ENCODE measurements at regions not wholly inside any gene's neighbourhood (a gene's known extent, or its start where the extent isn't known, plus 50 kb on each side); places are given as distances from the start of the nearest gene placed in this dataset.

DNA sequence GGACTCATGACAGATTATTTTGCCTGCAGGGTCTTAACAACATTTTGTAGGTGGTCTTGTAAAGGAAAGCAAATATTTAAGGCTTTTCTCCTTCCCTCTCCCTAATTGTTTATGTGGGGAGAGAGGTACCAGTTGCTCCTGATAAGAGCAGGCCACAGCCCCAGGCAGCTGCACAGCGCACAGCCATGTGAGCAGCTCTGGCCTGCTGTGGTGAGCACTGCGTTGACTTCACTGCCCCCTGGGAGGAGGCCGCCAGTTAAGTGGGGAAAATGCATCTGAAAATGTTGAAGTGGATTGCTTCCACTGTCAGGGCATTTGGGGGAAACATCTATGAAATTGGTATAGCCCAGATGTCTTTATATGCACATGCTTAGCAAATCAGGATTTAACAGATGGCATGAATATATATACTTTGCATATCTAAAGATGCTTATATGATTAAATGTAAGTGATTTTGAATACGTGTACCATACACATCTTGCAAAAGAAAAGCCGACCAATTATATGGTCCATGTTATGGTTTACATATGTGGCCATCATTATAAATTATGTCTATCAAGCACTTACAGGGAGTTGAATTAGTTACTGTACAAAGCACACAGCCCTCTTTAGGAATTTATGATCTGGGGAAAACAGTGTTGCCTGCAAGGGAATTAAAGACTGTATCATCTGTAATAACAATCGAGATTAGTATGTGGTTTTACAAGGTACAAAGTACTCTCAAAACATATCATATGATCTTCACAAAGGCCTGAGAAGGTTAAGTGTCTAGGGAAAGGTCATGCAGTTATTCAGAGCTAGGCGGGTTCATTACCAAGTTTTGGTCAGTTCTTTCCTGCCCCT is 132.1 kb downstream of the RHOU start:
- DNase-seq (ENCODE audit: low read depth) = peak; percentile 92

GRCh38 chr1:228867951-228868730 is 132.9 kb downstream of the RHOU start:
- TF ChIP-seq, protein P1, sequence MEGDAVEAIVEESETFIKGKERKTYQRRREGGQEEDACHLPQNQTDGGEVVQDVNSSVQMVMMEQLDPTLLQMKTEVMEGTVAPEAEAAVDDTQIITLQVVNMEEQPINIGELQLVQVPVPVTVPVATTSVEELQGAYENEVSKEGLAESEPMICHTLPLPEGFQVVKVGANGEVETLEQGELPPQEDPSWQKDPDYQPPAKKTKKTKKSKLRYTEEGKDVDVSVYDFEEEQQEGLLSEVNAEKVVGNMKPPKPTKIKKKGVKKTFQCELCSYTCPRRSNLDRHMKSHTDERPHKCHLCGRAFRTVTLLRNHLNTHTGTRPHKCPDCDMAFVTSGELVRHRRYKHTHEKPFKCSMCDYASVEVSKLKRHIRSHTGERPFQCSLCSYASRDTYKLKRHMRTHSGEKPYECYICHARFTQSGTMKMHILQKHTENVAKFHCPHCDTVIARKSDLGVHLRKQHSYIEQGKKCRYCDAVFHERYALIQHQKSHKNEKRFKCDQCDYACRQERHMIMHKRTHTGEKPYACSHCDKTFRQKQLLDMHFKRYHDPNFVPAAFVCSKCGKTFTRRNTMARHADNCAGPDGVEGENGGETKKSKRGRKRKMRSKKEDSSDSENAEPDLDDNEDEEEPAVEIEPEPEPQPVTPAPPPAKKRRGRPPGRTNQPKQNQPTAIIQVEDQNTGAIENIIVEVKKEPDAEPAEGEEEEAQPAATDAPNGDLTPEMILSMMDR (IDR thresholded peaks at IDR 0.05; ENCODE audit: insufficient read depth, low read depth, low read length) = no peak
- no peak for DNase-seq (ENCODE audit: low read depth)
- H3K4me3 ChIP-seq (ENCODE audit: low read depth, low read length) = no peak overlapping the region

More for the DNA sequence above, 132.1 kb downstream of the RHOU start:
- TF ChIP-seq, protein P1 (IDR thresholded peaks at IDR 0.05; ENCODE audit: insufficient read depth, low read depth, low read length) = peak; percentile 12
- no peak overlapping the region for H3K4me3 ChIP-seq (ENCODE audit: low read depth, low read length)

DNA sequence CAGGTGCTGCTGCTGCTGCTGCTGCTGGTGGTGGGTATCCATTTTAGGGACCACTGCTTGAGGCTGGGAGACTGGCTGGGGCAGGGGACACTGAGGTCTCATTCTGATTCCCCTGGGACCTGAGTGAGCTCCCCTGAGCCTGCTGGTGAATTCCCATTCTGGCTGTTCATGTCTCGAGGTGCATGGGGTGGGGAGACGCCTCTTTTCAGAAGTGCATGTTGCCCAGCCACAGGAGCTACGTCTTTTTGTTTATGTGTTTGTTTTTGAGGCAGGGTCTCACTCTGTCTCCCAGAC is 133.4 kb downstream of the RHOU start:
- TF ChIP-seq, protein P1 (IDR thresholded peaks at IDR 0.05; ENCODE audit: insufficient read depth, low read depth, low read length) = no peak
- H3K4me3 ChIP-seq (ENCODE audit: low read depth, low read length) = no peak overlapping the region
- no peak for DNase-seq (ENCODE audit: low read depth)

DNA sequence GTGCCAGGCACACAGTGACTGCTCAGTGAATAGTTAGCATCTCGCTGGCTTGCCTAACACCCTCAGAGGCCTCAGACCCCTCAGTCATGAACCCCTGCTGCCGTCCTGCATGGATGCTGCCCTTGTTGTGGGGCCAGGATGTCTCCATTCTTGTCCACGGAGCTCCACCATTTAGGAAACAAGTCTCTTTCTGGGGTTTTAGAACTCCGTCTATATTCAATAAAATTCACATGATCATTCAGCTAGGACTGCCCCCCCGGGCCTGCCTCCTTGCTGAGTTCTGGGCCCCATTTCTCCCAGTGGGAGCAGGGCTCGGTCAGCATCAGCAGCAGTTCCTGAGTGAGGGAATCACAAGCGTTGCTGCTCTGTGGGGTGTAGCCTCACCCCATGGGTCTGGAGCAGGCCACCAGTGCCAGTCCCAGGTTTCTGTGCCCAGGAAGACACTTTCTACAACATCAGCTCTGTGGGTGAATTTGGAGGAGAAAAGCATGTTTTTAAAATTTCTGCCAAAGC is 134.1 kb downstream of the RHOU start:
- TF ChIP-seq, protein P1 (IDR thresholded peaks at IDR 0.05; ENCODE audit: insufficient read depth, low read depth, low read length) = no peak
- DNase-seq (ENCODE audit: low read depth) = no peak

GRCh38 chr1:228870041-228870713 is 134.9 kb downstream of the RHOU start:
- no peak overlapping the region for H3K4me3 ChIP-seq (ENCODE audit: low read depth, low read length)
- TF ChIP-seq, protein P1 (IDR thresholded peaks at IDR 0.05; ENCODE audit: insufficient read depth, low read depth, low read length) = no peak
- no peak for DNase-seq (ENCODE audit: low read depth)

More for the DNA sequence above, 134.1 kb downstream of the RHOU start:
- no peak overlapping the region for H3K4me3 ChIP-seq (ENCODE audit: low read depth, low read length)

DNA sequence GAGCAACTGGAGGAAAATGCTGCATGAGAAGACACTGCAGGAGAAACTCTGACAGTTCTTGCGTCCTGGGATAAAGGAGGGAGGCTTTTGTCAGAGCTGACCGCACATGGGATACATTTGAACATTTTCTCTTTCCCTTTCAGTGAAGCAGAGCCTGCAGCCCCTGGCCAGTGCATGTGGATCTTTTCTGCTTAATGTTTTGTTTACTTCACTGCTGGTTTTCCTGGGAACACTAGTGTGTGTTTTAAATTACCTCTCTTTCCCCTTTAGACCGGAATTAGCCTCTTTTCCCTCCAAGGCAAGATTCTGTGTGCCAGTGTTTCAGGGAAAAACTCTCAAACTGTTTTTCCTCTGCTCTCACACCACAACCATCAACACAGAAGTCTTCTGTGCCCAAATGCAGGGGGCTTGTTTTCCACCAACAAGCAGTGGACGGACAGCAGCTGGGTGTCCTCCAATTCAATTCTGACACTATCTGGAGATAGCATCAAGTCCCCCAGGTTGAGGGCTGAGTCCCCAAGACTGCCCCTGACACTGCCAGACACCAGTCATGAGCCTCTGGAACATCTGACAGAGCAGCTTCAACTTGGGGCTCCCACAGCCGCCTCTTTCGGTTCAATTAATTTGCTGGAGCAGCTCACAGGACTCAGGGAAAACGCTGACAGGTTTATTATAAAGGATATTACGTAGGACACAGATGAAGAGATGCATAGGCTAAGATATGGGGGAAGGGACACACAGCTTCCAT is 136.2 kb downstream of the RHOU start:
- DNase-seq (ENCODE audit: low read depth) = peak; percentile 87
- no peak overlapping the region for H3K4me3 ChIP-seq (ENCODE audit: low read depth, low read length)
- TF ChIP-seq, protein P1 (IDR thresholded peaks at IDR 0.05; ENCODE audit: insufficient read depth, low read depth, low read length) = no peak
